Mesendoderm (in vitro differentiated cells): ENCODE measurements at regions not wholly inside any gene's neighbourhood (a gene's known extent, or its start where the extent isn't known, plus 50 kb on each side); places are given as distances from the start of the nearest gene placed in this dataset.

Experiments used
- DNase-seq: peaks from one replicate; pipeline ENCODE4 v3.0.0; 2013
- H2AK5ac ChIP-seq: 2 replicates; pipeline ENCODE4 v1.6.1; 2013; ENCODE audit warnings: low read length, inconsistent platforms
- H2BK120ac ChIP-seq: 2 replicates; pipeline ENCODE4 v1.6.1; 2013; ENCODE audit warnings: low read depth, mild to moderate bottlenecking, low read length, moderate library complexity, mixed read lengths
- H2BK15ac ChIP-seq: replicated peaks from 2 replicates; pipeline ENCODE4 v1.6.1; 2013; ENCODE audit warnings: low read depth, mild to moderate bottlenecking, moderate library complexity
- H2BK5ac ChIP-seq: 2 replicates; pipeline ENCODE4 v1.6.1; 2013; ENCODE audit warnings: low read length, inconsistent platforms
- H3K18ac ChIP-seq: 2 replicates; pipeline ENCODE4 v1.6.1; 2013; ENCODE audit warnings: mild to moderate bottlenecking, low read length, mixed read lengths
- H3K23ac ChIP-seq: one replicate; pipeline ENCODE4 v1.6.1; 2013; ENCODE audit warnings: low read length
- H3K27ac ChIP-seq: 2 replicates; pipeline ENCODE4 v1.5.1; 2013; ENCODE audit warnings: low read depth, mild to moderate bottlenecking, inconsistent platforms, low read length, moderate library complexity
- H3K27me3 ChIP-seq: 2 replicates; pipeline ENCODE4 v1.6.1; 2013; ENCODE audit warnings: low read length, control low read depth, mild to moderate bottlenecking, inconsistent platforms; ENCODE audit not compliant: insufficient read depth, poor library complexity
- H3K36me3 ChIP-seq: 2 replicates; pipeline ENCODE4 v1.6.1; 2013; ENCODE audit warnings: low read length, inconsistent platforms; ENCODE audit not compliant: control insufficient read depth, insufficient read depth
- H3K4ac ChIP-seq: one replicate; pipeline ENCODE4 v1.6.1; 2013; ENCODE audit warnings: low read depth, mild to moderate bottlenecking, low read length, moderate library complexity
- H3K4me1 ChIP-seq: 2 replicates; pipeline ENCODE4 v1.6.1; 2013; ENCODE audit warnings: low read depth, low read length, inconsistent platforms; ENCODE audit not compliant: control insufficient read depth
- H3K4me2 ChIP-seq: 2 replicates; pipeline ENCODE4 v1.6.1; 2013; ENCODE audit warnings: low read length
- H3K4me3 ChIP-seq: 2 replicates; pipeline ENCODE4 v1.5.1; 2013; ENCODE audit warnings: mild to moderate bottlenecking, low read length
- H3K56ac ChIP-seq: one replicate; pipeline ENCODE4 v1.6.1; 2013; ENCODE audit warnings: low read length
- H3K79me1 ChIP-seq: 2 replicates; pipeline ENCODE4 v1.6.1; 2013; ENCODE audit warnings: low read length, inconsistent platforms
- H3K79me2 ChIP-seq: 2 replicates; pipeline ENCODE4 v1.6.1; 2013; ENCODE audit warnings: mild to moderate bottlenecking, low read length; ENCODE audit not compliant: control insufficient read depth, insufficient read depth
- H3K9ac ChIP-seq: 2 replicates; pipeline ENCODE4 v1.6.1; 2013; ENCODE audit warnings: low read length, inconsistent platforms
- H4K5ac ChIP-seq: one replicate; pipeline ENCODE4 v1.6.1; 2013; ENCODE audit warnings: low read length
- H4K8ac ChIP-seq: one replicate; pipeline ENCODE4 v1.6.1; 2013; ENCODE audit warnings: low read depth, mild to moderate bottlenecking, control low read depth, low read length, moderate library complexity
- WGBS: extraction: QIAGEN DNeasy Blood & Tissue Kit; methylation state at CpG from one replicate; pipeline ENCODE4 v1.1.7; 2013; ENCODE audit warnings: low lambda C conversion rate, missing lambda C conversion rate; ENCODE audit not compliant: insufficient coverage; ENCODE audit errors: extremely low coverage; 5-methylcytosine and 5-hydroxymethylcytosine counted together

GRCh38 chr4:138644322-138644721, 371.3 kb upstream of the NOCT start:
- Histone ChIP-seq H2BK5ac (no peak overlapping the region), H3K4me1 (no peaks in the 10 kb centered on the region), H3K4me2 (no peak overlapping the region), H3K18ac (peak overlapping the region; percentile 53), H3K9ac (no peak overlapping the region), H3K56ac (no peak overlapping the region), H2BK15ac (no peak overlapping the region), H3K27ac (no peak overlapping the region), H3K36me3 (no peaks in the 10 kb centered on the region), H3K23ac (no peak overlapping the region), H2AK5ac (no peak overlapping the region), H3K4me3 (no peak overlapping the region), H2BK120ac (no peak overlapping the region), H4K8ac (no peak overlapping the region), H3K27me3 (no peaks in the 10 kb centered on the region), H3K4ac (no peak overlapping the region), H3K79me1 (no peaks in the 10 kb centered on the region), H3K79me2 (no peaks in the 10 kb centered on the region), H4K5ac (no peak overlapping the region)
- no peak for DNase-seq
- no CpG with 5 or more reads among the region's 5 CpGs for WGBS

DNA sequence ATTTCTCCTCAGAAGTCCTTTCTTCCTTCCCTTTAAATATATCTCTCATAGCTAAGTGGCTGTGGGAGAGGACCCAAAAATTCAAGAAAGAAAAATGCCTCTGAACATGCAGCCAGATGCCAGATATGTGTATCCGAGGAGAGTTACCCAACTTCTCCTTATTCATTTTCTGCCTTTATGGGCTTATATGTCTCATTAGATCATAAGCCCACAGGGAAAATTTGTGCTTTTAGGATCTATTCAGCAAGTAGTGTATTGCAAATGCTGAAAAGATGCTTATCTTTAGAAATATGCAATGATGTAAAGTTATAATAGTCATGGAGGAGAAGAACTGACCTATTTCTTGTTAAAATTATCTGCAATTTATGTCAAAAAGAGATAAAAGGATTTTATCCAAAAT, 371.8 kb upstream of the NOCT start:
- no peak for DNase-seq
- Histone ChIP-seq H3K4me2 (no peak overlapping the region), H3K79me2 (no peaks in the 10 kb centered on the region), H2BK15ac (no peak overlapping the region), H3K27me3 (no peaks in the 10 kb centered on the region), H3K4me3 (no peak overlapping the region), H3K4me1 (no peaks in the 10 kb centered on the region), H3K4ac (no peak overlapping the region), H2AK5ac (no peak overlapping the region), H2BK5ac (no peak overlapping the region), H3K36me3 (no peaks in the 10 kb centered on the region), H3K23ac (no peak overlapping the region), H3K79me1 (no peaks in the 10 kb centered on the region), H3K27ac (no peak overlapping the region), H2BK120ac (no peak overlapping the region), H3K18ac (no peak overlapping the region), H3K56ac (no peak overlapping the region), H3K9ac (no peak overlapping the region), H4K5ac (no peak overlapping the region), H4K8ac (no peak overlapping the region)
- no CpG with 5 or more reads among the region's 1 CpG for WGBS

DNA sequence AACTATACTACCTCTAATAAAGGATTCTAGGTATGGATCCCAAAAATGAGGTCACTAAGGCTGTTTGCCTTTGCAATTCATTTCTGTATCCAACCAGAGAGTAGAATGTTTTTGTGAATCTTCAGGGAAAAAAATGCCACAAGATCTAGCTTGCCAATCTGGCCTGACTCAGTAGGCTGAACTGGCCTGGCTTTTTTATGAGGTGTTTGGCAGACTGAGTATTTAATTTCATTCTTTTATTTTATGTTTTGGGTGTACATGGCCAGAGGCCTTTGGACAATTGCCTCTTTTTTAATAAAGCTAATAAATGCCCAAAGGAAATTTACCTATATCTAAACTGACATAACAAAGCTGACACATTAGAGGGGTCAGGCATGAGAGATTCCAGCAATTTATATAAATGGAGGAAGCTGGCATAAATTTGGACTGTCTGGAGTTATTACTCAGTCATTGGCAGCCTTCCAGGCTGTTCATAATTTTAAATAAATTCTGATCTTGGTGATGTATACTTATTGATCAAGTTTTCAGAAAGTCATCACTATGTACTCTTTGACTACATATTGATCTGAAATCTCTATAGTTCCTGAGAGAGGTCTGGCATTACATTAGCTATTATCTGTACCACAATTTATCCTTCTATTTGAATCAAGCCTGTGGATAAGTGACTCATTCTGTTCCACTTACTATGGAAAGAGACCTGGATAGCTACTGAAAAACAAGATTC, 376.4 kb upstream of the NOCT start:
- H2BK120ac ChIP-seq, result no peak overlapping the region
- no peak overlapping the region for H3K27ac ChIP-seq
- H3K23ac ChIP-seq, result no peak overlapping the region
- no peak for DNase-seq
- H3K56ac ChIP-seq, result no peak overlapping the region
- no peak overlapping the region for H2AK5ac ChIP-seq
- no peak overlapping the region for H4K5ac ChIP-seq
- no peaks in the 10 kb centered on the region for H3K79me1 ChIP-seq
- no peak overlapping the region for H3K4me3 ChIP-seq
- H3K4me1 ChIP-seq, result no peaks in the 10 kb centered on the region
- no peaks in the 10 kb centered on the region for H3K79me2 ChIP-seq
- no peaks in the 10 kb centered on the region for H3K36me3 ChIP-seq
- H2BK5ac ChIP-seq, result no peak overlapping the region
- no peak overlapping the region for H3K18ac ChIP-seq
- no peak overlapping the region for H3K4me2 ChIP-seq
- no peak overlapping the region for H3K9ac ChIP-seq
- no peak overlapping the region for H3K4ac ChIP-seq
- H3K27me3 ChIP-seq, result no peaks in the 10 kb centered on the region
- no peak overlapping the region for H4K8ac ChIP-seq
- no peak overlapping the region for H2BK15ac ChIP-seq

- H2BK5ac ChIP-seq, result no peak overlapping the region
- WGBS, result no CpG with 5 or more reads among the region's 7 CpGs
- no peak overlapping the region for H3K4me2 ChIP-seq
- no peak overlapping the region for H3K4ac ChIP-seq
- H3K18ac ChIP-seq, result no peak overlapping the region
- no peaks in the 10 kb centered on the region for H3K36me3 ChIP-seq
- no peak overlapping the region for H2AK5ac ChIP-seq
- H3K4me3 ChIP-seq, result no peak overlapping the region
- H3K56ac ChIP-seq, result no peak overlapping the region
- no peaks in the 10 kb centered on the region for H3K4me1 ChIP-seq
- no peak overlapping the region for H4K8ac ChIP-seq
- H2BK120ac ChIP-seq, result no peak overlapping the region
- no peak for DNase-seq
- H3K27ac ChIP-seq, result no peak overlapping the region
- no peaks in the 10 kb centered on the region for H3K79me1 ChIP-seq
- no peaks in the 10 kb centered on the region for H3K79me2 ChIP-seq
- no peak overlapping the region for H3K9ac ChIP-seq
- H3K27me3 ChIP-seq, result no peaks in the 10 kb centered on the region
- H2BK15ac ChIP-seq, result no peak overlapping the region
- no peak overlapping the region for H4K5ac ChIP-seq
- no peak overlapping the region for H3K23ac ChIP-seq
These were observed 378.8 kb upstream of the NOCT start for GRCh38 chr4:138636781-138637180.

GRCh38 chr4:138634915-138635314, 380.7 kb upstream of the NOCT start:
- Histone ChIP-seq H3K18ac (no peak overlapping the region), H2BK5ac (no peak overlapping the region), H3K27ac (no peak overlapping the region), H3K79me1 (no peaks in the 10 kb centered on the region), H4K8ac (no peak overlapping the region), H3K4me2 (no peak overlapping the region), H3K23ac (no peak overlapping the region), H3K4me3 (no peak overlapping the region), H2BK15ac (peak overlapping the region; percentile 20), H3K36me3 (no peaks in the 10 kb centered on the region), H2AK5ac (no peak overlapping the region), H2BK120ac (no peak overlapping the region), H3K9ac (no peak overlapping the region), H4K5ac (no peak overlapping the region), H3K27me3 (no peaks in the 10 kb centered on the region), H3K56ac (no peak overlapping the region), H3K4me1 (no peaks in the 10 kb centered on the region), H3K4ac (no peak overlapping the region), H3K79me2 (no peaks in the 10 kb centered on the region)
- WGBS, result no CpG with 5 or more reads among the region's 2 CpGs
- peak; percentile 54 for DNase-seq

- no peaks in the 10 kb centered on the region for H3K36me3 ChIP-seq
- H3K79me1 ChIP-seq, result no peaks in the 10 kb centered on the region
- H3K27ac ChIP-seq, result no peak overlapping the region
- no peak overlapping the region for H3K4me2 ChIP-seq
- DNase-seq, result no peak
- no peak overlapping the region for H2AK5ac ChIP-seq
- H3K4me1 ChIP-seq, result no peaks in the 10 kb centered on the region
- H3K18ac ChIP-seq, result no peak overlapping the region
- no peak overlapping the region for H4K5ac ChIP-seq
- H2BK120ac ChIP-seq, result peak overlapping the region; percentile 18
- no peaks in the 10 kb centered on the region for H3K27me3 ChIP-seq
- no peak overlapping the region for H2BK15ac ChIP-seq
- H3K4ac ChIP-seq, result no peak overlapping the region
- no peak overlapping the region for H2BK5ac ChIP-seq
- no CpG with 5 or more reads among the region's 2 CpGs for WGBS
- no peak overlapping the region for H4K8ac ChIP-seq
- no peak overlapping the region for H3K9ac ChIP-seq
- no peak overlapping the region for H3K4me3 ChIP-seq
- no peak overlapping the region for H3K56ac ChIP-seq
- H3K23ac ChIP-seq, result no peak overlapping the region
- no peaks in the 10 kb centered on the region for H3K79me2 ChIP-seq
These were observed 382.0 kb upstream of the NOCT start for GRCh38 chr4:138633580-138633904.
